ENCODE measurements at regions not wholly inside any gene's neighbourhood (a gene's known extent, or its start where the extent isn't known, plus 50 kb on each side); places are given as distances from the start of the nearest gene placed in this dataset.

GRCh38 chr10:111131168-111131799, 54.5 kb downstream of the ADRA2A start:
- no peak for FAIRE-seq

DNA sequence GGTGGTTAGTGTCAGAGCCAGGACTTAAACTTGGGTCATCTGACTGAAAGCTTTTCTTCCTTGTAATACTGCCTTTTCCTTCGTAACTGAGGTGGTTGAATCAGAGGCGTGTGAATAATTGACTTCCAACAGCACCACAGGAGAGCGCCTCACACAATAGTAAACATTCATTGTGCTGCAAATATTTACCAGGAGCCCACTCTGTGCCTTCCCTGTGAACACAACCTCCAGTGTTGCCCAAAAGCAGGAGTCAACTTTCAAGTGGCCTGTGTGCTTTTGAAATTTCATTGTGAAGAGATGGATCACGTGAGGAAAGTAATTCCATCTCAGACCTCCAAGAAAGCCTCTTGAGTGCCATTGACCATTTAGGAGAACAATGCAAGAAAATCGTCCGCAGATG, 60.2 kb downstream of the ADRA2A start:
- FAIRE-seq, result no peak

DNA sequence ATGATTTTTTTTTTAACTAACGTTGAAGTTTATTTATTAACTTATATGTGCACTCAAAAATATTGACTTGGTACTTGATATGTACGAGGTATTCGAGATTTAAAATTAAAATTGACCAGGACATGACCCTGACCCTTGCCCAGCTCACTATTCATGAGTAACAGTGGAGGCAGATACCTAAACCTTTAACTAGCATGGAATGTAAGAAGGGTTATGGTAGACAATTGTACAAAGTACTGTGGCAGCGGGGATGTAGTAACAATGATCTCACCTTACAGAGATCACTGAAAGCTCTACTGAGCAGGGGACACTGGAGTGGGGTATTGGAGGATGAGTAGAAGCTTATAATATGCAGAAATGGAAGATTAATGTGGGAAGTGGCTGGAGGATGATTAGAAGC, 60.8 kb downstream of the ADRA2A start:
- FAIRE-seq, result no peak

- FAIRE-seq, result no peak
Observed at GRCh38 chr10:111138544-111138943, 61.7 kb downstream of the ADRA2A start.

- FAIRE-seq, result no peak
Observed at GRCh38 chr10:111139567-111139966, 62.7 kb downstream of the ADRA2A start.

DNA sequence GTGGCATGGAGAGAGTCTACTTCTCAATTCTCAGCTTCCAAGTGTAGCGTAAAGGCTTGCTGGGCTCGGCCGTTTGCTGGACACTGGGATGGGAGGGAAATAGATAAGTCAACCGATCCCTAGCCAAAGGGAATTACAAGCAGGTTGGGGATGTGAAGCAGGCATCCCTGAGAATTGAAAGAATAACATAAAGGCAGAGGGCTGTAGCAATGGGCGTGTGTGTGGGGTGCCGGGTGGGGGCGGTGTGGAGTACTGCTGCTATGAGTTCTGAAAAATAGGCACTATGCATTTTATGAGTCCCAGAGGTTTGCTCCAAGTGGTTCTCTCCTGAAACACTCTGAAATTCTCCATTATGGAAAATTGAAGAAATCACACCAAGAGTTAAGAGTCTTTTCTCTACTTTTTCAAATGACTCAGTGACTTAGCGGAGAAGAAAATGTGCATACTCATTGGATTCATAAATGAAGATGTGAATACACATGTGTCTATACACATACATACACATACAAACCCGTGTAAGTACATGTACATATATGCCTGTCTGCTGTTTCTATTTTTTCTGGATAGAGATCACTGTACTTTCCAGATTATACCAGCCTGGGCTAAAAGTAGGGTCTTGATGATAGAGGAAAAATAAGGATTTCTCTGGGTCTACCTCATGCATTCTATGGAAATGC, 65.4 kb downstream of the ADRA2A start:
- FAIRE-seq, result no peak

DNA sequence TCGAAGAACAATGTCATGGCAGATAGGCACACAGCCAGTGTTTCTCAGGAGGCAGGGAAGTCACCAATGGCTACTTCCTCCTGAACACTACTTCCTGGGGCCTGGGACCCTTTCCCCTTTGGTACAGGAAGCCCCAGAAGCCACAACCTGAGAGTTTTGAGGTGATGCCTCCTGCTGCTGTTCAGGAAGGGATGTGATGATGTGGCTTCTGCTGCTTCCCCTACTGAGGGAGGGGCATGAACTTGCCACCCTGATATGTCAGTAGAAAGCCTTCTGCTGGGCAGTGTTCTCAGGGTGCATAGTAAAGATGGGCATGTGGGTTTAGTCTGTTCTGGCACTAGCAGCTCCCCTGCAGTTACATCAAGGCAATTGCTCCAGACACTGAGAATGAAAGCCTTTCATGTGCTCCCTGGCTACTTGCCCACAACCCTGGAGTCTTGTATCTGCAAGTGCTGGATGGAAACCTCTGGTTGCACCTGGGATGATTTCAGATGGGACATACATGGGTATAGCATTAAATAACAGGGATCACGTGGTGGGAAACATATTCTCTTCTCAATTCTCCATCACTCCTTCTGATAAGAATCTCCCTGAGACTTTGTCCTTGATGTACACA, 69.3 kb downstream of the ADRA2A start:
- FAIRE-seq, result no peak

- no peak for FAIRE-seq
Observed at GRCh38 chr10:111148025-111148424, 71.2 kb downstream of the ADRA2A start.

DNA sequence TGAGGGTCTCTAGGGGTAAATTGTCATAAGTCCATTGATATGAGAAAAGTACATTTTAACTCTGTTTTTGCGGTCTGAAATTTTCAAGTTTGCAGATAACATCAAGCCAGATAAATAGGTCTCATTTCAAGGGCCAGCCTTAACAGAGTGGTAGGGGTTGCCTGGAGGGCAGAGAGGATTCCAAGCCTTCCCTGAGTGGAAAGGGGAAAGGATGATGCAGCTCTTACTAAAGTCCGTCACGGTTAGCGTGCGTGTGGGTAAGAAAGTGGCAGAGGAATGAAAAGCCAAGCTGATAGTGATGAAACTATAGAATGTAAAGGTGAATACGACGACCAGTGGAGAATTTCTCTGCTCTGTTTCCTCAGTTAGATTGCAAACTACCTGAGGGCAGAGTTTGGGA, 71.6 kb downstream of the ADRA2A start:
- FAIRE-seq, result no peak

GRCh38 chr10:111150691-111151090, 73.9 kb downstream of the ADRA2A start:
- FAIRE-seq, result no peak

GRCh38 chr10:111151595-111152307, 74.9 kb downstream of the ADRA2A start:
- no peak for FAIRE-seq

- FAIRE-seq, result no peak
Observed at GRCh38 chr10:111156754-111157153, 79.9 kb downstream of the ADRA2A start.

GRCh38 chr10:111158595-111158994, 81.8 kb downstream of the ADRA2A start:
- FAIRE-seq, result no peak

- FAIRE-seq, result no peak
Observed at GRCh38 chr10:111161109-111161874, 84.5 kb downstream of the ADRA2A start.

DNA sequence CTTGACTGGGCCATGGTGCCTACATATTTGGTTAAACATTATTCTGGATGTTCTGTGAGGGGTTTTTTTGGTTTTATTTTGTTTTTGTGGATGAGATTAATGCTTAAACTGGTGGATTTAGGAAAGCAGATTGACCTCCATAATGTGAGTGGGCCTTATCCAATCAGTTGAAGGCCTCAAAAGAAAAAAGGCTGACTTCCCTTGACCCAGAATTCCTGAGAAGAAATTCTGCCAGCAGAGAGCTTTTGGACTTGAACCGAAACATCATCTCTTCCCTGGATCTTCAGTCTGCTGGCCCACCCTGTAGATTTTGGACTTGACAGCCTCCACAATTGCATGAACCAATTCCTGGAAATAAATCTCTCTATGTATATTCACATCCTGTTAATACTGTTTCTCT, 94.4 kb downstream of the ADRA2A start:
- no peak for FAIRE-seq

- FAIRE-seq, result no peak
Observed at GRCh38 chr10:111175787-111176186, 99.0 kb downstream of the ADRA2A start.

DNA sequence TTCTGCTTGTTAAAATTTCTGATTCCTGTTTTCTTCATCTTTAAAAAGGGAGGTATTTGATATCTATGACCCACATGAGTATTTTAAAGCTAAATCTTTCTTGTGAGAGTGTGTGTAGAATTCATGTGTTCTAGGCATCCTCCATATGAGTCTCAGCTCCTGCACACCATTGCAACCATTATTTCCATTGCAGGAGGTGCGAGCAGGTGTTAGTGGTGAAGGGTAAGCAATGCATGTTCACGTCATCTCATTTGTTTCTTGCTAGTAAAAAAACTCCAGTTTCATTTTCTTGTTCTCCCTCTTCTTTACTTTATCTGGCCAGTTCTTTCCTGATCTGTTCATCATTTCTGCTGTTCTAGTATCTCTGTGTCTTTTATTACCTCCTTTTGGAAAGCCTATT, 100.5 kb downstream of the ADRA2A start:
- no peak for FAIRE-seq

GRCh38 chr10:111179514-111179913, 102.7 kb downstream of the ADRA2A start:
- no peak for FAIRE-seq

DNA sequence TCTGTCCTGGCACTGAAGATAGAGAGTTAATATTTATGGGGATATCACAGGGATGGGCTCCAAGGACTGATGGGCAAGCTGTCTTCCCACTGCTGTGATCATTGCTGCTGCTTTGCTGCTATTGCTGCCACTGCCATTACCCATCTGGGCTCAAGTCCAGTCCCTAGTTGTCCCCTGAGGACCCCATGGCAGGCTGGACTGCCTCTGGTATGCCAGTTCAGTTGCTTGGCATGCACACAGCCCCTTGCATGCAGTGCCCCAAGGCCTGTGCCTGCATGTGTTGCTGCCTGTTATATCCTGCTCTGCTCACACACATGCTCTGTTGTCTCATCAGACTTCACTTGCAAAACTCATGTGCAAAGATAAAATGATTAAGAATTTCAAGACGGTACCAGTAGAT, 109.5 kb downstream of the ADRA2A start:
- FAIRE-seq, result no peak

GRCh38 chr10:111187096-111187495, 110.3 kb downstream of the ADRA2A start:
- no peak for FAIRE-seq

GRCh38 chr10:111199587-111199986, 122.8 kb downstream of the ADRA2A start:
- no peak for FAIRE-seq

GRCh38 chr10:111200505-111201186, 123.8 kb downstream of the ADRA2A start:
- FAIRE-seq, result no peak

All from colon (tissue), 2 donors.